ENCODE measurements at regions not wholly inside any gene's neighbourhood (a gene's known extent, or its start where the extent isn't known, plus 50 kb on each side); places are given as distances from the start of the nearest gene placed in this dataset.

- TF ChIP-seq, protein P1, sequence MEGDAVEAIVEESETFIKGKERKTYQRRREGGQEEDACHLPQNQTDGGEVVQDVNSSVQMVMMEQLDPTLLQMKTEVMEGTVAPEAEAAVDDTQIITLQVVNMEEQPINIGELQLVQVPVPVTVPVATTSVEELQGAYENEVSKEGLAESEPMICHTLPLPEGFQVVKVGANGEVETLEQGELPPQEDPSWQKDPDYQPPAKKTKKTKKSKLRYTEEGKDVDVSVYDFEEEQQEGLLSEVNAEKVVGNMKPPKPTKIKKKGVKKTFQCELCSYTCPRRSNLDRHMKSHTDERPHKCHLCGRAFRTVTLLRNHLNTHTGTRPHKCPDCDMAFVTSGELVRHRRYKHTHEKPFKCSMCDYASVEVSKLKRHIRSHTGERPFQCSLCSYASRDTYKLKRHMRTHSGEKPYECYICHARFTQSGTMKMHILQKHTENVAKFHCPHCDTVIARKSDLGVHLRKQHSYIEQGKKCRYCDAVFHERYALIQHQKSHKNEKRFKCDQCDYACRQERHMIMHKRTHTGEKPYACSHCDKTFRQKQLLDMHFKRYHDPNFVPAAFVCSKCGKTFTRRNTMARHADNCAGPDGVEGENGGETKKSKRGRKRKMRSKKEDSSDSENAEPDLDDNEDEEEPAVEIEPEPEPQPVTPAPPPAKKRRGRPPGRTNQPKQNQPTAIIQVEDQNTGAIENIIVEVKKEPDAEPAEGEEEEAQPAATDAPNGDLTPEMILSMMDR (IDR thresholded peaks at IDR 0.05): no peak
- no peak for TF ChIP-seq POLR2A (IDR thresholded peaks at IDR 0.05)
- intact Hi-C loops (cut with DNase I; ENCODE audit: low total_unique reads): no loop called here
- 58 to 64% methylated on average over 6 of the region's 6 CpGs for WGBS, 2 donors
These were observed 168.7 kb upstream of the AGAP1 start for GRCh38 chr2:235325151-235325550.

GRCh38 chr2:235328991-235329390 is 164.9 kb upstream of the AGAP1 start:
- 95 to 100% methylated on average over 1 of the region's 1 CpG for WGBS, 2 donors
- H3K4me3 ChIP-seq (ENCODE audit: low read depth, poor library complexity, severe bottlenecking): no peak overlapping the region
- TF ChIP-seq, protein P1 (IDR thresholded peaks at IDR 0.05): no peak
- TF ChIP-seq POLR2A (IDR thresholded peaks at IDR 0.05): no peak
- intact Hi-C loops (cut with DNase I; ENCODE audit: low total_unique reads): no loop called here
- DNase-seq (ENCODE audit: low spot score in 2 of 2): peak in 1 of 2 donors; percentile 9

More at GRCh38 chr2:235325151-235325550, 168.7 kb upstream of the AGAP1 start:
- DNase-seq (ENCODE audit: low spot score in 2 of 2): peak in 1 of 2 donors; percentile 75
- H3K4me3 ChIP-seq (ENCODE audit: low read depth, poor library complexity, severe bottlenecking): no peak overlapping the region

DNA sequence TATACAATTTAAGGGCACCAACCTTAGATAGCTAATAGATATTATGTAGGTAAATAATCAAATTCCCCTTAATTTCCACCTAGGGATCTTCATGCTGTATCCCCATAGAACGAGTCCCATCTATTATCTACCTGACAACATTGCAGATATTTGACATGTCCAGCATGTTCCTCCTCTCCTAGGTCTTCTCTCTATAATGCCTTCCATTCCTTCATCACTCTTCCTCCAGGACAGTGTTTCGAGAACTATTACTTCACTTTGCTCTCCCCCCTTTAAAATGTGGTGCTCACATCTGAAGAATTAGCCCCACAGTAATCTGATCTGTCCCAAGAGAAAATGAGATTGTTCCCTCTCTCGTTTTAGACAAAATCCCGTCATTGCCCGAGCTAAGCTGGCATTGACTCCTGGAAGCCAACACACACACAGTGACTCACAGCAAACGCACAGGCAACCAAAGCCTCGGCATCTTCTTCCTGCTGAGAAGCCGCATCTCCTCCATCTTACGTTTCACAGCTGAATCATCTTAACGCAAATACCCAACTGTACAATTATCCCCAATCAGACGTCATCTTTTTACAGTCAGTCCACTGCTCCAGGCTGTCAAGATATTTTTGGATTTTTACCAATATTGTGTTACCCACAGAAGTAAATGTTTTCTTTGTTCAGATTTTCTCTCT is 162.9 kb upstream of the AGAP1 start:
- 35 to 43% methylated on average over 11 of the region's 11 CpGs for WGBS, 2 donors
- H3K4me3 ChIP-seq (ENCODE audit: low read depth, poor library complexity, severe bottlenecking): no peak overlapping the region
- intact Hi-C loops (cut with DNase I; ENCODE audit: low total_unique reads): no loop called here
- DNase-seq (ENCODE audit: low spot score in 2 of 2): peak in 1 of 2 donors; percentile 50
- TF ChIP-seq, protein P1 (IDR thresholded peaks at IDR 0.05): no peak
- TF ChIP-seq POLR2A (IDR thresholded peaks at IDR 0.05): no peak

GRCh38 chr2:235332240-235332890 is 161.5 kb upstream of the AGAP1 start:
- H3K4me3 ChIP-seq (ENCODE audit: low read depth, poor library complexity, severe bottlenecking): no peak overlapping the region
- intact Hi-C loops (cut with DNase I; ENCODE audit: low total_unique reads): no loop called here
- WGBS, 2 donors: 83 to 89% methylated on average over 5 of the region's 5 CpGs
- TF ChIP-seq POLR2A (IDR thresholded peaks at IDR 0.05): no peak
- TF ChIP-seq, protein P1 (IDR thresholded peaks at IDR 0.05): no peak
- DNase-seq (ENCODE audit: low spot score in 2 of 2): peak in 1 of 2 donors; percentile 53

- H3K4me3 ChIP-seq (ENCODE audit: low read depth, poor library complexity, severe bottlenecking): no peak overlapping the region
- WGBS, 2 donors: 69 to 73% methylated on average over 5 of the region's 5 CpGs
- TF ChIP-seq, protein P1 (IDR thresholded peaks at IDR 0.05): no peak
- no peak for TF ChIP-seq POLR2A (IDR thresholded peaks at IDR 0.05)
- intact Hi-C loops (cut with DNase I; ENCODE audit: low total_unique reads): no loop called here
- DNase-seq (ENCODE audit: low spot score in 2 of 2): peak in 1 of 2 donors; percentile 63
These were observed 160.8 kb upstream of the AGAP1 start for GRCh38 chr2:235333076-235333475.
